GM18867 (cell line): ENCODE measurements at regions not wholly inside any gene's neighbourhood (a gene's known extent, or its start where the extent isn't known, plus 50 kb on each side); places are given as distances from the start of the nearest gene placed in this dataset.
A peak's percentile ranks its signal among the peaks of the same experiment; 100 is the strongest.

Experiments used
- ATAC-seq: cut with Tn5 transposase; IDR thresholded peaks from one replicate; pipeline ENCODE4 v1.9.1; 2021; ENCODE audit warnings: mild to moderate bottlenecking, moderate library complexity; ENCODE audit not compliant: unreplicated experiment

DNA sequence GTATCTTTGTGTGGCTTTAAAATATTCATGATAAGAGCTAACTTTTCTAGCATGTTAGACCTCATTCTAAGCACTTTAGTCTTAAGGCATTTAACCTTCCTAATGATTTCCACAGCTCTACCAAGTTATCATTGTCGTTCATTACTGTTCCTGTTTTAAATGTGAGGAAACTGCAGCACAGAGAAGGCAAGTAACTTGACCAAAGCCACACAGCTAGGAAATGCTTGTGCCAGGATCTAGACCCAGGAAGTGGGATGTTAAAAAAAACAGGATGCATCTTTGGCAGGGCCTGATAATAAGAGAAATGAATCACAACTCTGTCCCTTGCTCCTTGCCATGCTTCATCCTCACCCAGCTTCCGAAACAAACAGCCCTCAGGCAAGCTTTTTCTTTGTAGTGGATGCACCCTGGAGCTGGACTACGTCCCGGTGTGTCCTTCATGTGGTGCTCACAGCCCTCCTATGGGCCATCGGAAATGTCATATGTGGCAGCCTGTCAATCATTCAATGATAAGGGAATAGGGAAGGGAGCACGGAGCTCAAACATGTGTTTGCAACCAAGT, 196.9 kb upstream of the RREB1 start:
- ATAC-seq, result no peak

DNA sequence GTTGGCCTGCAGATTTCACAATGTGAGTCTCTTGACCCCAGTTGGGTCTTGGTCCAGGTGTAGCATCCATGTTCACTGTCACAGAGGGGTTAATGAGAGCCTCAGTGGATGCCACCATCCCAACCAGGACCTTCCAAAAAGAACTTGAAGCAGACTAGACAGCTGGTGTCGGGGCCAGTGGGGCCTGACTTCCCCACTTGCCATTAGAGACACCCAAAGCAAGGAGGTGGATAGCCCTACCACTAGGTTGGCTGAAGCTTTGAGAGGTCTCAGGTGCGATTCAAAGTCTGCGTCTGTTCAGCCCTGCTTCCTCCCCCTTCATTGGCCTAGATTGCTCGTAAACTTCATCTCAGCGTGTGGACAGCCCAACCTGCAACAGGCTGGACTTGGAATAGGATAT, 196.4 kb upstream of the RREB1 start:
- ATAC-seq, result no peak

DNA sequence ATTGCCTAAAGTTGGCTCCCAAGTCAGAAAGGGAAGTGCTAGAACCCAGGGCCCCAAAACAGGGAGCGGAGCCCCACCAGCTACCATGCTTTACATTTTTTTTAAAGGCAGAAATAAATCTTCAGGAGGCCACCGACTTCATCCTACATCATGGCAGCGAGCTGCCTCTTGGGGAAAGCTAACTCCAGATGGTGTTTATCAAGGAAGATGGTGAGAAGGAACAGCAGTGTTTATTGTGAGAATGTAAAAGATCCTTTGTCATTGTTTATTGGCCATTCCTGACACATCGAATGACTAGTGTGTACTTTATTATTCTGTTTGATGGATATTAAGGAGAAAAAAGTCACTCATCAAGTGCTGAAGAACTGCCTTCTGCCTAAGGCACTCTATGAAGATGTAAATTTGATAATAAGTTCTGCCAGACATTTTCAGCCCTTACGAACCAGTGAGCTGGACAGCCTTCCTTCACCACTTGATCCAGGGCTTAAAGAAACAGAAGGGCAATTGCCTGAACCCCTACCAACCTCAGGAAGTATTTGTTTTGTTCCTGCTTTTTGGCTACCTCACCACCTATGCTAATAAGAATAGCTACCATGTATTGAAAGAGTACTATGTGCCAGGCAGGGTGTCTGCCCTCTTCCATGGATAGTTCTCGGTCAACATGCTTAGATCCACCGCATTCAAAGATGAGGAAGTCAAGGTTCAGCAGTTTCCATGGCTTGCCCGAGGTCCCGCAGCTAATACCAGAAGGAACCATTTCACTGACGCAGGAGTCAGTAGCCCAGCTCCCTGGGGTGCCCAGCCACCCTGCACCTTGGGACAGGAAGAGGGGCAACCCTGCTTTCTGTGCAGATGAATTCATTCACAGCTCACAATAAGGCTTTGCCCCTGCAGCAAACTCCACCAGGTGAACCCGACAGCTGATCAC, 194.7 kb upstream of the RREB1 start:
- no peak for ATAC-seq

DNA sequence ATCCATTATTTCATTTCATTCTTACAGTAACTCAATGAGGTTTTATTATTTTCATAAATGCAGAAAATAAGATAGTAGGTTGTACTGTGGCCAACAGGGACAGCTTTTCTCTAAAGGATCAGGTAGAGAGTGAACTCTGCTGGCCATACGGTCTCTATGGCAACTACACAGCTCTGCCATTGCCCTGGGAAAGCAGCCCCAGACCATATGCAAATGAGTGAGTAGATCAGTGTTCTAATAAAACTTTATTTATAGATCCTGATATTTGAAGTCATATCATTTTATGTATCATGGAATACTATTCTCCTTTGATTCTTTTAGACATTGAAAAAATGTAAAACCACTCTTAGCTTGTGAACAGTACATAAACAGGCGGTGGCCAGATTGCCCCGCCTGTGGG, 192.5 kb upstream of the RREB1 start:
- no peak for ATAC-seq

DNA sequence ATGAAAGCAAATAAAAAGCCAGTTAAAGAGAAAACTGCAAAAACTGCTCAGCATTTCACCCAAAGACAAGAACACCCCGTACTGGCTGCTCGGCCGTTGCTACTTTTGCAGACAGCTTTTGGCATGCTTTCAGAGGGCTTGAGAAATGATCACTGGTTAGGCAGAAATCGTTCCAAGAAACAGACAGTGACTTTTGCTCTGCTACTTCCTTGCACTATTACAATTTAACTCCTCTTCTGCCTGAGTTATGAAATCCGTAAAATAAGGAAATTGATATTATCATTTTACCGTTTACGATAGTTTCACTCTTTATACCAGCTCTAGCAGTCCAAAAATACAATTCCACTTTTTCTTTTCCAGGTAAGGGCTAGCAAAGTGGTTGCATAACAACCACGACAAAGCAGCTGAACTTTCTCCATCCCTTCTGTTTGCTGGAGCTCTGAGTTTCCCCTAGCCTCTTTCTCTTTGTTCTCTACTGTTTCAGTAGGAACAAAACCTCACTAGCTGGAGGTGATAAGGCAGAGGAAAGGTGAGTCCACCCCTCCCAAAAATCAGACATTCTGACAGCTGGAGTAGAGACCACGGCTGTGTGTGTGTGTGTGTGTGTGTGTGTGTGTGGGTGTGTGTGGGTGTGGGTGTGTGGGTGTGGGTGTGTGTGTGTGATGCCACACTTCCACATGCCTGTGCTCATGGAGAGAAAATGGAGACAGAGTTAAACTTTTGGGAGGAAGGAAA, 191.8 kb upstream of the RREB1 start:
- ATAC-seq, result no peak

DNA sequence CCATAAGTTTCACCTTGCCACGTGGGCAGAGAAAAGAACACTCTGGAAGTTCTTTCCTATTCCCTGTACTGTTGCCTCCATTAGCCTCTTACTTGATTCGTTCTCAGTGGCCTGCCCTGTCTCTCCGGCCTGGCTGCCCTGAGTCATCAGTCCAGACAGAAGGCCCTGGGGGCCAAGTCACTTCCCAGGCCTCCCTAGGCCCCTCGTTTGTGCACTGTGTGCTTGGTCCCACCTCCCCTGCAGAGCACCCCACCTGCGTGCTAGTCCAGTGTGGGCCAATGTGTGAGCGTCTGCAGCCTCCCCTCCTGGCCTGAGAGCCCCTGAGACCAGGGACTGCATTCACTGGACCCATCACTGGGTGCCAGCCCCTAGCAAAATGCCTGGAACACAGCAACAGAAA, 191.2 kb upstream of the RREB1 start:
- ATAC-seq, result no peak

DNA sequence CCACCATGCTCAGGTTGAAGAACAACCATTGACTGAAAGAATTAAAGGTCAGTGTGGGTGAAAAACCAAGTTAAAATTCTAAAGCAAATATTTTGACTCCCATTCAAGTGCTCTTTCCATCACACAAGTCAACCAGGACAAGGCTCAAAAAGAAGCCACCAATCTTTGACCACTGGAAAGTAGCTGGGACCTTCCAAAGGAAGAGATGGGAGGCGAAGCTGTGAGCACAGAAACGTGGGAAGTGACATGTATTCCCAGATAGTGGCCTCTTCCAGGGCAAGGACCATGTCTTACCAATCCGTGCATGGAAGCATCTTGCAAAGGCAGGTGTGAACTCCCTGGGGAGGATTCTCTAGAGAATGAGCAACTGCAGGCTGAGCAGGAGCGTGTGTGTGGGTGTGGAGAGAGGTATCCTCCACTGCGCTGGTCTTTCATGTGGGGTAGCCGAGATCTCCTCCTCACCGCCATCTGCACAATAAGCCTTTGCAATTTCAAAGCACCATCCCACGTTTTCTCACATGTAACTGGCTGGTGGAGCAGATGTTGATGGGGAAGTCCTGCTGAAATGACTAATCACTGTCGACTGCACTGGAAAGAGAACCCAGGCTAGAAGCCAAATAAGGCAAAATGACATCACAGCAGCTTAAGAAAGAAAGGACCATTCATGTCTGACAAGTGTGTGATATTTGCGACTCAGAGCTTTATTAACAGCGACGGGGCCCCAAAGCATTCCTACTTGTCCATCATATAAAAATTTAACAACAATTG, 189.4 kb upstream of the RREB1 start:
- ATAC-seq, result peak; percentile 87

DNA sequence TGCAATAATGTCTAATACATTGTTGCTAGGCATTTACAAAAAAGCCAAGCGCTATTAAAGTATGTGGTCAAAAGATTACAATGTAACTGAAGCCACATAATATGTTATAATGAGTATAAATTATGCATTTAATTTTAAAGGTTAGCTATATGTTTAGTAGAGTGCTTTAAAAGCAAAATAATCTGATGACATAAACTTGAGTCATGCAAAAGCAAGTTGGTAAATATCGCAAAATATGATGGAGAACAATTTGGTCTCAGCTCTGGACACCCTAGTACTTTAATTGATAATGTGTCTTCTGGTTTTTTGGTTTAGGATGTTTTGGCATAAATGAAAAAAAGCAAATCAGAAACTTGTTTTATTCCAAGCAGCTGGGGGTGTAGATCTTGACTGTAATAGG, 188.6 kb upstream of the RREB1 start:
- no peak for ATAC-seq

DNA sequence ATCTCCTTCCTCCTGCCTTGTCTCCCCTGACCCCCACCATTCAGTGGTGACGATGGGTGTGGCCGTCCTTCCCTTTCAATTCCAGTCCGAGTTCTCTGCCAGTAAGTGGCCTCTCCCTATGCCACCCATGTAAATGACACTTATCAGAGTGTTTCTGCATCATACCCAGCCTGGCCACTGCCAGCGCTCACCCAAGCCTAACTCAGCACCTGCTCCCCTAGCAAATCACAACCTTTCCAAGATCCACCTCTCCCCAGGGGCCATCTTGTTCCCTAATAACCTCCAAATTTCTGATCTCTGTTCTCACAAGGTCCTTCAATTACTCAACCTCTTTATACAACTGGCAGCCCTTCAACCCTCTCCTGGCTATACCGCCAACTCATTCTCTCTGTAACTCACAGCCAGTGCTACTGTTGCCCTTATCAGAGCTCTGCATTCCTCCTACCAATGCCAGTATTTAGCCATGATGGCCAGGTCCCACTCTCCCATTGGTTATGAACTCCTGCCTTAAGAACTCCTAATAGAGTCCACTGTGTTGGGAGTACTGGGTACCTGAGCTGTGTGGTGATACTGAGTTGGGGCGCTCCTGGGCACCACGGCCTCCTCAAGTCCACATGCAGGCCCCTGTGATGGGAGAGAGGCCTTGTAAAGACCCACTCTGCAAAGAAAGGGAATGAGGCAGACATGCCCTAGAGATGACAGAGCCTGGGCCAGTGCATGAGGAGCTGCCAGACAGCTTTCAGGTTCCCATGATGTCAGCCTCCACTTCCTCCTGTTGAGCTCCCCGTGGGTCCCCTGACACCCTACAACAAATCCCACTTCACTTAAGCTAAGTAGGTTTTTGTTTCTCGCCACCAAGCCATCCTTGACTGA, 187.4 kb upstream of the RREB1 start:
- no peak for ATAC-seq

DNA sequence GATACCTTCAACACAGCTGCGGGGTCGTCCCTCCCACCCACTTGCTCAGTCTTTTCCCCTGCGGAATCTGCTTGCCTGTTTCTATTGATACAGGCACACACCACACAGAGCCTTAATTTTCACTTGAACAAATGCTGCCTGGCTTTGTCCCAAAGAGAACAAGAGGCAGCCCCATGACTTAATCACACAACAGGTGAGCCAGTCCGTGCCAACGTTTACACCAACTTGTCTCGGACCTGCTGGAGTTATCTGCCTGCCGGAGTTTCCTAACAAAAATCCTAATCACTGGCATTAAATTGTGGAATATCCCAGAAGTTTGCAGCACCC, 186.8 kb upstream of the RREB1 start:
- no peak for ATAC-seq

DNA sequence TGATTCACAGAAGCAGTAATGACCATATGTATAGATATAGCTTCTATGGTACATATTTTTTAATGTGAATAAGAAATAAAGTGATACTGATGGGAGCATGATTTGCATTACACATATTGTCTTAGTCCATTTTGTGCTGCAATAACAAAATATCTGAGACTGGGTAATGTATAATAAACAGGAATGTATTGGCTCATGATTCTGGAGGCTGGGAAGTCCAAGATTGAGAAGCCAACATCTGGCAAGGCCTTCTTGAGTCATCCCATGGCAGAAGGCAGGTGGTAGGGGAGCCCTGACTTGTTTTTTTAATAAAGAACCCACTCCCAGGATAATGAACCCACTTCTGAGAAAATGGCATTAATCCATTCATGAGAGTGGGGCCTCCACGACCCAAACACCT, 185.6 kb upstream of the RREB1 start:
- no peak for ATAC-seq

DNA sequence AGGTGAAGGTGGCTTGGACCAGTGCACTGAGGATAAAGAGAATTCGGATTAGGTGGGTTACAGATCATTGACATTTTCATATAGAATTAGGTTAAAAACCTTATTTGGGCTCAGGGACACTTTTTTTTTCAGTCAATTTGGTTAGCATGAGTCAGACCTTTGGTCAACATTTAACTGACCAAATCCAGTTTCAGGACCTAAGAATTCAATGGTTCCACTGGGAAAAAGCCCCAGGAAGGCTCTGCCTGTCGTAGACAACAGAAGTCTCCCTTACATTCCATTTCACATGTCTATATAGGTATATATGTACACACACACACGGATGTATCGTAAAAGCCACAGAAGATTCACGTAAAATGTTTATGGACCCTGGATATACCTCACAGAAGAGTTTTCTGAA, 184.2 kb upstream of the RREB1 start:
- ATAC-seq, result no peak

DNA sequence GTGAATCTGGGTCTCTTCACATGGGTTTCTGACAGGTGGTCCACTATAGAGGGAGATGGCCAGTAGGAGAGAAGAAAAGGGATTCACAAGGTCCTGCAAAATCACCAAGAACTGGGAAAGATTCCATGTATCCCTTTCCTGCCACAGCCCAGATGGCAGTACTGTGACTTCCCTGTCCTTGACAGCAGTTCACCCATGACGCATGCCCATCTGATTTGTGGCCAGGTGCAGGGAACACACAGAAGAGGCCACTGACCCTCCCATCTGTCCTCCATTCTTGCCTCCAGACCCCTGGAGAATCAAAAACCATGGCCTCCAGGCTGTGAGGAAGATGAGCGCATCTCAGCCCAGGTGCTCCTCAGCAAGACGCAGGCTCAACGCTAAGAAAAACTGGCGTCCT, 183.1 kb upstream of the RREB1 start:
- ATAC-seq, result no peak

DNA sequence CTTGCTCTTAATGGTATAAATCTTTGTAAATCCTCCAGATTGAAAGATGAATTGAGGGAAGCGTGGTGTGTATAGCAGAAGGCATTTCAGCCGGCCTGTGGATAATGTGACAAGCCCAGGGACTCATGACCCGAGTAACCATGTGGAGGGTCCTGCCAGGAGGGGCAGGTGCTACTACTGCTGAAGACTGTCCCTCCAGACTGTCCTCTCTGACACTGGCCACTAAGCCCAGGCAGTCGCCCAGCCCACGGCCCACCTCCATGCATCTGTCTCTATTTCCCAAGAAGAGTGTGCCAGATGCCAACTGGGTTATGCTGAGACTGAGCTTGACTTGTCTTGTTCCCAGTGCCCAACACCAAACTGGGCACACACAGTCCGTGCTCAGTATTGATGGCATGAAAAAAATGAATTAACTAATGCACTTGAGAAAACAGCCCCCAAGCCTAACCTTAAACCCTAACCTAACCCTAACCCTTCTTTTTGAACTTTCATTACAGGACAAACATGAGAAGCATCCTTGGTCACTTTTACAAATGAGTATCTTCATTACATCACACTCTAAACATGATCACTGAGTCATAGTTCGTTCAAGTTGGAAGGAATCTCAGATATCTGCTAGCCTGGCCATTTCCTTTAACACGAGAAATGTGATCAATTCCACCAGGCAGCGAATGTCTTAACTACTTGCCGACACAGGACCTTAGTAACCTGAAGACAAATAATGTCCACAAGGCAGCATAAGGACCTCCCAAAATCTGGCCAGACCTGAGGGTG, 182.2 kb upstream of the RREB1 start:
- no peak for ATAC-seq

DNA sequence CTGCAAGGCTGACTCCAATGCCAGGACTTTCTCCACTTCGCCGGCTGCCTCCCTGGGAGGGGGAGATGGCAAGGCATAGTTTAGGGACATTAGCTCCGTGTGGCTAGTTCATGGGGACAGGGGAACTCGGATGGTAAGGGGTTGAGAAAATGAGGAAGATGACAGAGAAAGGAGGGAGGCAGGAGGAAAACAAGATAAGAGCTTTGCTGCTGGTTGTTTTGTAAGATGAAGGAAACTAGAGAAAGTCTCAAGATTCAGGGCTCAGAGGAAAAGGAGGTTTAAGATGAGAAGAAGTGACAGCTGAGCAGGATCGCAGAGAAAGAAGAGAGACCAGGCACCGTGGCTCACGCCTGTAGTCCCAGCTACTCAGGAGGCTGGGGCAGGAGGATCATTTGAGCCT, 180.9 kb upstream of the RREB1 start:
- ATAC-seq, result no peak

DNA sequence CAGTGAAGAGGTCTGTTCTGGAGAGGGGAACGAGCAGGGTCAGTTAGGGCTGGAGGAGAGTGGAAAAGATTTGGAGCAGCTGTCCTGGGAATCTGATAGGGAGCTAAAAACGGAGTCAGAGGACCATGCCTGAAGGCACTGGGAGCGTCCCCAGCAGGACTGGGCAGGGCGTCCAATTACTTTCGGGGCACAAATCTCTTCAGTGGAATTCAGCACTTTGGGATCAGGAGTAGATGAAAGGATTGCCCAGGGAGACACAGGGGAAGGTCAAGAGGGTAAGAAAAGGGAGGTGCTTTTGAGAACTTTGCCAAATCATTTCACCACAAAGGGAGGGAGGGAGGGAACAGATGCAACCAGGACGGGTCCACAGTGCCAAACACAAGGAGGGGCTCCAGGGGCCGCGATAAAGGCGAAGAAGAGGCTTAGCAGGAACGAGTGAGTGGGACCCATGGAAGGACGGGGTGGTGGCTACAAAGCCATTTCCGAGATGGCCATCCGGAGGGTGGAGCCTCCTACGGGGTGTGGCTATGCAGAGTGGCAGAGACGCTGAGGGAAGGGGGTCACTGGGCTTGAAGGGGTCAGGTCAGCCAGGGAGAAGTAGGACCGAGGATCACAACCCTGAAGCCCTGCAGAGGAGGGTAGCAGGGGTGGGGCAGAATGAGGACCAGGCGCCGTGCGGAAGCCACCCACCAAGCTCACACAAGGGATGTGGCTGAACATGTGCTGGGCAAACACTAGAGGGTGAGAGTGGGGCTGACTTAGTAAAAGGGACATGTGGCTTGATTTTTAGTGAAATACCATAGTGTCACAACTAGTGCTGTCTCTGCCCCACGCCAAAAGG, 180.0 kb upstream of the RREB1 start:
- ATAC-seq, result no peak

DNA sequence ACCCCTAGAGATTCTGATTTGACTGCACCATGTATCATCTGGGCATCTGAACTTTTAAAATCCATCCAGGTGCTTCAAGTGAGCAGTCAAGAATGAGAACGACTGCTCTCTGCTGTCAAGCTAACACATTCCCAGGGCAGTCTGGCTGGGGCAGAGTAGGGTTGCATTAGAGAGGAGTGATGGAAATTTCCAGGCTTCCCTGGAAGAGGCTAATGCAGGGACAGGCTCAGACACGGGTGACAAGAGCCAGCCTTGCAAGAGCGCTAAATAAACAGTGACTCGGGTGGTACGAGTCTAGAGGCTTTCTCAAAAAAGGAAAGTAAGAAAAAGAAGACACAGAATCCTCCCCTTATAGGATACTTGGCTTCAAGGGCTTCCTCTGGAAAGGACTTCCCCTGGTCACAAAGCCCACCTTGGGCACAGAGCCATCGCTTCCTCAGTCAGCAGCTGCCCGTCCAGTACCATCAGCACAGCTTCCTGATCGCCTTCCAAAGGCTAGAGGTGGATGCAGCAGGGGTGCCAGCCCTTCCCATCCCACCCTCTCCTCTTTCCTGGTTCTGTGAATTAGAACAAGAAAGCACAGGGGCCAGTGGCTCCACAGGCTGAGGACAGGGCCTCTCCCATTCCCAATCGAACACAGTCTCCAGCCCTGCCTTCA, 177.4 kb upstream of the RREB1 start:
- no peak for ATAC-seq
